GM12878 (cell line): ENCODE measurements at regions not wholly inside any gene's neighbourhood (a gene's known extent, or its start where the extent isn't known, plus 50 kb on each side); places are given as distances from the start of the nearest gene placed in this dataset.

Experiments used
- ATAC-seq: fragments of 200-7000 bp; cut with Tn5 transposase; 3 replicates; pipeline ENCODE4 v1.9.1; 2020; ENCODE audit warnings: mild to moderate bottlenecking, moderate library complexity
- BruUV-seq: library from RNA; stranded (reverse); fragments of 400-500 nt; replicated peaks from 2 replicates; lab custom pipeline; 2021; lab: Mats Ljungman, UMichigan
- CTCF ChIA-PET: fragments of 300-600 bp; sonication (Branson Sonifier 250); formaldehyde crosslinking; extraction: SDS; loops from one replicate; lab custom pipeline; 2021; ENCODE audit warnings: inconsistent platforms; lab: Yijun Ruan, JAX
- POLR2A ChIA-PET: fragments of 350-600 bp; formaldehyde crosslinking; extraction: SDS; loops from one replicate; lab custom pipeline; 2021; ENCODE audit warnings: inconsistent platforms; lab: Charles Lee
- RAD21 ChIA-PET: fragments of 300-600 bp; sonication (Branson Sonifier 250); formaldehyde crosslinking; loops from one replicate; lab custom pipeline; 2023; ENCODE audit warnings: antibody characterized with exemption; ENCODE audit not compliant: unreplicated experiment; lab: Charles Lee
- SMC1A ChIA-PET: fragments of 300-600 bp; sonication (Branson Sonifier 250); formaldehyde crosslinking; loops from one replicate; lab custom pipeline; 2023; ENCODE audit not compliant: unreplicated experiment, uncharacterized antibody; lab: Charles Lee
- DNase-seq: peaks from one replicate; pipeline ENCODE4 v3.0.0-alpha.2; 2011; ENCODE audit warnings: low read depth, low spot score
- FAIRE-seq: peaks from 3 replicates; lab custom pipeline; 2011; peaks lifted over from hg19 to GRCh38; lab: Jason Lieb, UNC
- H2AFZ ChIP-seq: 2 replicates; pipeline ENCODE4 v1.6.0; 2011; ENCODE audit warnings: low read depth, low read length, control low read depth; ENCODE audit not compliant: control insufficient read depth
- H3K27ac ChIP-seq: 2 replicates; pipeline ENCODE4 v1.5.1; 2011; ENCODE audit warnings: control low read depth; ENCODE audit not compliant: control insufficient read depth, insufficient read depth
- H3K27me3 ChIP-seq, 2 experiments: replicated peaks in 1 of 2; 2 replicates each; pipeline versions ENCODE4 v1.6.0 to v1.6.1; 2011; ENCODE audit warnings: low read length in 1 of 2; ENCODE audit not compliant: control insufficient read depth in 2 of 2, insufficient read depth in 2 of 2
- H3K36me3 ChIP-seq, 2 experiments: 2 replicates each; pipeline ENCODE4 v1.5.1; 2011; ENCODE audit warnings: low read length in 1 of 2; ENCODE audit not compliant: control insufficient read depth in 2 of 2, insufficient read depth in 2 of 2
- H3K4me1 ChIP-seq: 2 replicates; pipeline ENCODE4 v1.6.1; 2011; ENCODE audit warnings: mild to moderate bottlenecking, low read length, moderate library complexity, mixed read lengths; ENCODE audit not compliant: control insufficient read depth, insufficient read depth
- H3K4me2 ChIP-seq: 2 replicates; pipeline ENCODE4 v1.6.0; 2011; ENCODE audit warnings: control low read depth; ENCODE audit not compliant: control insufficient read depth, insufficient read depth
- H3K4me3 ChIP-seq: fragments of 200-600 bp; sonication (generic); 2 replicates; pipeline ENCODE4 v1.5.1; 2016
- H3K79me2 ChIP-seq: 2 replicates; pipeline ENCODE4 v1.6.0; 2011; ENCODE audit warnings: low read length; ENCODE audit not compliant: control insufficient read depth, insufficient read depth
- H3K9ac ChIP-seq: 2 replicates; pipeline ENCODE4 v1.8.0; 2011; ENCODE audit warnings: low read length, control low read depth, mixed read lengths; ENCODE audit not compliant: control insufficient read depth, insufficient read depth
- H3K9me3 ChIP-seq: replicated peaks from 3 replicates; pipeline ENCODE4 v1.5.1; 2011; ENCODE audit warnings: mild to moderate bottlenecking, low read length; ENCODE audit not compliant: control insufficient read depth, insufficient read depth
- H4K20me1 ChIP-seq: 2 replicates; pipeline ENCODE4 v1.6.0; 2011; ENCODE audit not compliant: control insufficient read depth, insufficient read depth
- BCLAF1 ChIP-seq: fragments of 450-650 bp; IDR thresholded peaks from 2 replicates; pipeline ENCODE4 v1.6.1; 2017; ENCODE audit warnings: antibody characterized with exemption, mild to moderate bottlenecking, moderate library complexity
- CBX5 ChIP-seq: sonication (generic); IDR thresholded peaks from 2 replicates; pipeline ENCODE4 v1.6.1; 2016; ENCODE audit warnings: low read depth, moderate library complexity, mild to moderate bottlenecking, inconsistent platforms
- CEBPZ ChIP-seq: fragments of 150-350 bp; IDR thresholded peaks from 2 replicates; pipeline ENCODE4 v1.6.1; 2016; ENCODE audit warnings: low read depth, low read length
- EGR1 ChIP-seq, 2 experiments: IDR thresholded peaks; 1 replicate in 1 of 2; 2 replicates in 1 of 2; pipeline ENCODE4 v1.6.1; 2011 to 2012; ENCODE audit warnings: low read depth in 2 of 2, low read length in 2 of 2, borderline replicate concordance in 1 of 2, mild to moderate bottlenecking in 1 of 2, moderate library complexity in 1 of 2
- IKZF1 ChIP-seq: fragments of 450-650 bp; conservative IDR thresholded peaks from 2 replicates; pipeline ENCODE4 v1.6.1; 2017; ENCODE audit warnings: antibody characterized with exemption, mild to moderate bottlenecking
- PML ChIP-seq: IDR thresholded peaks from 2 replicates; pipeline ENCODE4 v1.6.1; 2012; ENCODE audit warnings: low read length, inconsistent platforms
- SMAD1 ChIP-seq: fragments of 450-650 bp; IDR thresholded peaks from 2 replicates; pipeline ENCODE4 v1.6.1; 2018; ENCODE audit warnings: mild to moderate bottlenecking, low read depth; ENCODE audit not compliant: partially characterized antibody
- STAT1 ChIP-seq: fragments of 450-650 bp; conservative IDR thresholded peaks from 2 replicates; pipeline ENCODE4 v1.6.1; 2014; ENCODE audit warnings: antibody characterized with exemption, mild to moderate bottlenecking
- ZSCAN29 ChIP-seq: fragments of 450-650 bp; IDR thresholded peaks from 2 replicates; pipeline ENCODE4 v1.6.1; 2017; ENCODE audit warnings: mild to moderate bottlenecking, moderate library complexity
- WGBS: methylation state at CpG from one replicate; pipeline ENCODE4 v1.1.6; 2016; ENCODE audit warnings: low lambda C conversion rate; ENCODE audit not compliant: insufficient replicate concordance, insufficient coverage; ENCODE audit errors: missing lambda C conversion rate; 5-methylcytosine and 5-hydroxymethylcytosine counted together
- in situ Hi-C: fragments of 300-500 bp; cut with MboI; formaldehyde crosslinking; loops from 9 replicates; pipeline ENCODE4 v1.14.3; 2018; ENCODE audit warnings: mixed read lengths
- intact Hi-C: fragments of 100-400 bp; cut with micrococcal nuclease; formaldehyde crosslinking; loops from one replicate; pipeline ENCODE4 v1.14.2; 2022; ENCODE audit not compliant: unreplicated experiment

- POLR2A ChIA-PET: no interaction called here
- H2AFZ ChIP-seq: no peak overlapping the region
- DNase-seq: no peak
- FAIRE-seq: no peak
- intact Hi-C loops (no loop called here), in situ Hi-C loops (no loop called here)
- CTCF ChIA-PET: no interaction called here
- H3K4me1 ChIP-seq: no peaks in the 10 kb centered on the region
- no peak for ATAC-seq
- no peak overlapping the region for H3K4me3 ChIP-seq
- no peaks in the 10 kb centered on the region for H3K79me2 ChIP-seq
- no peaks in the 10 kb centered on the region for H3K36me3 ChIP-seq
- BruUV-seq: no TSS peak
- H3K27ac ChIP-seq: no peak overlapping the region
- TF ChIP-seq ZSCAN29: no peak
- TF ChIP-seq, all 136 proteins: peak for 0
- Histone ChIP-seq H3K9me3 (no peaks in the 10 kb centered on the region), H3K9ac (no peak overlapping the region), H3K4me2 (no peak overlapping the region), H4K20me1 (no peaks in the 10 kb centered on the region), H3K27me3 (no peaks in the 10 kb centered on the region)
- WGBS: 0% methylated on average over 2 of the region's 2 CpGs
- RAD21 ChIA-PET: no interaction called here
- SMC1A ChIA-PET: no interaction called here
Measured at GRCh38 chr4:67162690-67163089, 382.6 kb downstream of the CENPC start.

GRCh38 chr4:67161311-67161710, 384.0 kb downstream of the CENPC start:
- H3K27me3 ChIP-seq: no peaks in the 10 kb centered on the region
- DNase-seq: no peak
- no peak overlapping the region for H3K4me3 ChIP-seq
- no peaks in the 10 kb centered on the region for H3K36me3 ChIP-seq
- no peak for ATAC-seq
- in situ Hi-C loops (no loop called here), intact Hi-C loops (no loop called here)
- POLR2A ChIA-PET: no interaction called here
- TF ChIP-seq CEBPZ (no peak), EGR1 (IDR thresholded peaks at IDR 0.05; ENCODE audit: borderline replicate concordance in 1 of 2, low read depth in 2 of 2, low read length in 2 of 2) (no peak), SMAD1 (no peak), IKZF1 (no peak), BCLAF1 (no peak), CBX5 (no peak), PML (no peak), STAT1 (no peak)
- 11% methylated on average over 3 of the region's 3 CpGs for WGBS
- BruUV-seq: no TSS peak
- H4K20me1 ChIP-seq: no peaks in the 10 kb centered on the region
- no peaks in the 10 kb centered on the region for H3K4me1 ChIP-seq
- no peak overlapping the region for H3K9ac ChIP-seq
- FAIRE-seq: no peak
- no peak overlapping the region for H2AFZ ChIP-seq
- H3K4me2 ChIP-seq: no peak overlapping the region
- no peak overlapping the region for H3K27ac ChIP-seq
- SMC1A ChIA-PET: no interaction called here
- CTCF ChIA-PET: no interaction called here
- RAD21 ChIA-PET: no interaction called here
- no peaks in the 10 kb centered on the region for H3K79me2 ChIP-seq
- H3K9me3 ChIP-seq: no peaks in the 10 kb centered on the region
